Stimulated activated naive CD8-positive, alpha-beta T cell treated with anti-CD3 and anti-CD28 coated beads, Interleukin-15, amount 100 ng/mL, for 72 hours (primary cell): ENCODE measurements at regions not wholly inside any gene's neighbourhood (a gene's known extent, or its start where the extent isn't known, plus 50 kb on each side); places are given as distances from the start of the nearest gene placed in this dataset.

Experiments
- ATAC-seq: fragments of 150-1000 bp; cut with Tn5 transposase; 2 replicates; pipeline ENCODE4 v1.10.0; 2021; ENCODE audit warnings: mild to moderate bottlenecking, moderate library complexity
- DNase-seq, 2 donors: peaks; one replicate each; pipeline ENCODE4 v3.0.0; 2021 to 2022
- H3K27ac Mint-ChIP-seq, 2 donors: one replicate each; pipeline ENCODE4 v1.8.0; 2022; ENCODE audit warnings: mild to moderate bottlenecking in 2 of 2, mixed read lengths in 2 of 2, moderate library complexity in 2 of 2
- H3K27me3 Mint-ChIP-seq: one replicate; pipeline ENCODE4 v1.8.0; 2022; ENCODE audit warnings: mixed read lengths
- H3K4me1 Mint-ChIP-seq: one replicate; pipeline ENCODE4 v1.8.0; 2022; ENCODE audit warnings: mild to moderate bottlenecking, mixed read lengths
- H3K4me3 Mint-ChIP-seq, 2 donors: one replicate each; pipeline ENCODE4 v1.8.0; 2022; ENCODE audit warnings: mild to moderate bottlenecking in 2 of 2, mixed read lengths in 2 of 2, moderate library complexity in 1 of 2
- H3K9me3 Mint-ChIP-seq, 2 donors: one replicate each; pipeline ENCODE4 v1.8.0; 2022; ENCODE audit warnings: mixed read lengths in 2 of 2

- peaks cover 25% of the 10 kb centered on the region for H3K4me1 Mint-ChIP-seq
- no peak overlapping the region for H3K27ac Mint-ChIP-seq
- peaks cover 6 to 15% of the 10 kb centered on the region in 2 donors for H3K9me3 Mint-ChIP-seq
- H3K27me3 Mint-ChIP-seq, result peaks cover 8% of the 10 kb centered on the region
- ATAC-seq (no peak), DNase-seq (no peak)
- H3K4me3 Mint-ChIP-seq, result no peak overlapping the region
Measured at GRCh38 chr13:33531484-33531883, 245.9 kb upstream of the STARD13 start.

DNA sequence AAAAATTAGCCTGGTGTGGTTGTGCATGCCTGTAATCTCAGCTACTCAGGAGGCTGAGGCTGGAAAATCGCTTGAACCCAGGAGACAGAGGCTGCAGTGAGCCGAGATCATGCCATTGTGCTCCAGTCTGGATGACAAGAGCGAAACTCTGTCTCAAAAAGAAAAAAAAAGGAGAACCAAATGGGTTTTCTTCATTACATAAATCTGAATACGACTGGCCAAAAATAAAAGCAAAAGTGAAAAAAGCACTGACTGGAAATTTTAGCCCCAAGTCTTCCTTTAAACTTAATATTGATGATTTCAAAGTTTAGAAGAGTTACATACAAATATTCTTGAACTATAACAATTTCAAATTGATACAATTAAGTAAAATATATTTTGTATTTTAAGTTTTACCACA lies 249.5 kb upstream of the STARD13 start:
- DNase-seq (no peak), ATAC-seq (no peak)
- Mint-ChIP-seq H3K9me3 (peaks cover 6 to 15% of the 10 kb centered on the region in 2 donors), H3K27ac (peak overlapping the region in 1 of 2 donors; percentile 88), H3K4me1 (peaks cover 33% of the 10 kb centered on the region), H3K4me3 (peak overlapping the region; percentile 35 to 61), H3K27me3 (peaks cover 5% of the 10 kb centered on the region)

GRCh38 chr13:33536601-33537000 lies 251.0 kb upstream of the STARD13 start:
- peak overlapping the region in 1 of 2 donors; percentile 50 for H3K27ac Mint-ChIP-seq

DNA sequence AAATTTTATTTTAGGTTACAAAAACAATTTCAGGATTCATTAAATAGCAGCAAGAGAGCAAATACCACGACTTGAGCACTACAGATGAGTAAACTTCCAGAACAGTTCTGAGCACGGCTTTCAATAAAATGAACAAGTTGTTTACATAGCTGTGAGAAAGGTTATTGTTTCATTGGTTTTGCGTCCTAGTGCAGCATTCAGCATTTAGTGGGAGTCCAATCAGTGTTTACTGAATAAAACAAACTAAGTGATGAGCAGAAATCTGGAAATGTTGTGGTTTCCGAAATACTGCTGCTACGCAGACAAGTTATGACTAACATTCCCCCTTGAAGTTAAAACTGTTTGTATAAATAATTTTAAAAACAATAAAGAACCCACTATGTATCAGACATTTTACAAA lies 251.5 kb upstream of the STARD13 start:
- ATAC-seq, result peak; percentile 65
- no peak overlapping the region for H3K27ac Mint-ChIP-seq
- no peak for DNase-seq
- H3K27me3 Mint-ChIP-seq, result no peaks in the 10 kb centered on the region
- H3K9me3 Mint-ChIP-seq, result peaks cover 0 to 2% of the 10 kb centered on the region in 2 donors
- peak overlapping the region in 1 of 2 donors; percentile 39 for H3K4me3 Mint-ChIP-seq
- peaks cover 43% of the 10 kb centered on the region for H3K4me1 Mint-ChIP-seq

More at GRCh38 chr13:33536601-33537000, 251.0 kb upstream of the STARD13 start:
- peaks cover 0 to 6% of the 10 kb centered on the region in 2 donors for H3K9me3 Mint-ChIP-seq
- DNase-seq, result no peak
- no peak for ATAC-seq
- H3K4me3 Mint-ChIP-seq, result peak overlapping the region in 1 of 2 donors; percentile 52
- H3K27me3 Mint-ChIP-seq, result no peaks in the 10 kb centered on the region
- H3K4me1 Mint-ChIP-seq, result peaks cover 43% of the 10 kb centered on the region

GRCh38 chr13:33537676-33538075 lies 252.1 kb upstream of the STARD13 start:
- ATAC-seq, result no peak
- Mint-ChIP-seq H3K27me3 (no peaks in the 10 kb centered on the region), H3K4me3 (peak overlapping the region in 1 of 2 donors; percentile 30), H3K4me1 (peaks cover 43% of the 10 kb centered on the region), H3K27ac (peak overlapping the region in 1 of 2 donors; percentile 90), H3K9me3 (no peaks in the 10 kb centered on the region)
- DNase-seq, result no peak

- Mint-ChIP-seq H3K4me1 (peaks cover 45% of the 10 kb centered on the region), H3K27ac (peak overlapping the region; percentile 98 to 99), H3K4me3 (peak overlapping the region; percentile 84 to 85), H3K27me3 (no peaks in the 10 kb centered on the region), H3K9me3 (no peaks in the 10 kb centered on the region)
- DNase-seq (no peak), ATAC-seq (no peak)
Measured at GRCh38 chr13:33541456-33541855, 255.9 kb upstream of the STARD13 start.

GRCh38 chr13:33541962-33542308 lies 256.4 kb upstream of the STARD13 start:
- Mint-ChIP-seq H3K9me3 (no peaks in the 10 kb centered on the region), H3K4me1 (peaks cover 45% of the 10 kb centered on the region)
- no peak for DNase-seq

GRCh38 chr13:33542309-33543088 lies 256.9 kb upstream of the STARD13 start:
- Mint-ChIP-seq H3K4me1 (peaks cover 50% of the 10 kb centered on the region), H3K9me3 (no peaks in the 10 kb centered on the region), H3K27me3 (no peaks in the 10 kb centered on the region), H3K4me3 (peak overlapping the region; percentile 84 to 85), H3K27ac (peak overlapping the region; percentile 98 to 99)
- peak; percentile 98 to 99 for DNase-seq
- peak; percentile 93 for ATAC-seq

More at GRCh38 chr13:33541962-33542308, 256.4 kb upstream of the STARD13 start:
- Mint-ChIP-seq H3K4me3 (peak overlapping the region; percentile 84 to 85), H3K27me3 (no peaks in the 10 kb centered on the region), H3K27ac (peak overlapping the region; percentile 98 to 99)
- no peak for ATAC-seq

GRCh38 chr13:33543089-33543459 lies 257.5 kb upstream of the STARD13 start:
- DNase-seq (no peak), ATAC-seq (no peak)
- peaks cover 47% of the 10 kb centered on the region for H3K4me1 Mint-ChIP-seq
- H3K27me3 Mint-ChIP-seq, result no peaks in the 10 kb centered on the region
- peak overlapping the region; percentile 78 to 85 for H3K4me3 Mint-ChIP-seq
- H3K9me3 Mint-ChIP-seq, result no peaks in the 10 kb centered on the region
- peak overlapping the region; percentile 98 to 99 for H3K27ac Mint-ChIP-seq

DNA sequence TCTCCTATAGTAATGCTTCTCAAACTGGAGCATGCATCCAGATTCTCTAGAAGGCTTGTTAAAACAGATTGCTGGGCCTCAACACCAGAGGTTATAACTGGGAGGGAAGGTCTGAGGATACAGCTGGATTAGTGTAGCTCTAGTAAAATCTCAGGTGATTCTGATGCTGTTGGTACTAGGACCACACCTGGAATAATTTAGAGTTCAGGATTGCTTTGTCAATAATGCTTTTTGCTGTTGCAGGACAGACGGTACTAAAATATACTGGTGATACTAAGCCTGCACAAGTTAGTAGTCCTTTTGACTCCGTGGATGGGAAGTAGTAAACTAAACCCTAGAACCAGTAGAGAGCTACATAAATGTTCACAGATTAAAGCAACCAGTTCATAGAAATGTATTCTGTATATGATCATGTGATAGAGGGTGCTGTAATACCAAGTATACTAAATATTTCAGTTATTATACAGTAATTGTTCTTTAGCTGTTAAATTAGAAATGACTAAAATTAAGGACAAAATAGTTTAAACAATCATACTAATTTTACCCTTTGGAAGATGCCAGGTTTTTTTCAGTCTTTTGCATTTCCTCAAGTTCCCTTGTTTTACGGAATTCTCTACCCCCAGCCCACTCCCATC lies 258.2 kb upstream of the STARD13 start:
- DNase-seq (no peak), ATAC-seq (no peak)
- H3K9me3 Mint-ChIP-seq, result no peaks in the 10 kb centered on the region
- peaks cover 48% of the 10 kb centered on the region for H3K4me1 Mint-ChIP-seq
- peak overlapping the region; percentile 78 to 85 for H3K4me3 Mint-ChIP-seq
- peak overlapping the region; percentile 98 to 99 for H3K27ac Mint-ChIP-seq
- no peaks in the 10 kb centered on the region for H3K27me3 Mint-ChIP-seq

DNA sequence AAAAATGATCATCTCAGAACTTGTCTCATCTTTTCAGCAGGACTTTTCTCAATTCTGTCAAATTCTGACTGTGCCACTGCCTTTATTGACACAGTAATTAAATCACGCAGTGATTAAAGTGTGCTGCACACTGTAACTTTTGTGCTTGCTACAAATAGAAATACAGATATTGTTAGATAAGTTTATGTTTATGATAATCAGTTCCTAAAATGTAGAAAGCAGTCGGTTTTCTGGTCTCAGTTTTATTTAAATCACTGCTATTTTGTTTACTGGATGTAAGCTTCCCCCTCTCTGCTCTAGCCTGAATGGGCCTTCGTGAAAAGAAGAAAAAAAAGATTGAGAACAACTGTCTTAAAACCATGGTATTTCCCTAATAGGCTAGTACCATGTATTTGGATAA lies 258.8 kb upstream of the STARD13 start:
- Mint-ChIP-seq H3K27ac (peak overlapping the region in 1 of 2 donors; percentile 25), H3K27me3 (no peaks in the 10 kb centered on the region), H3K4me1 (peaks cover 48% of the 10 kb centered on the region), H3K4me3 (peak overlapping the region in 1 of 2 donors; percentile 12), H3K9me3 (no peaks in the 10 kb centered on the region)
- no peak for ATAC-seq
- no peak for DNase-seq

DNA sequence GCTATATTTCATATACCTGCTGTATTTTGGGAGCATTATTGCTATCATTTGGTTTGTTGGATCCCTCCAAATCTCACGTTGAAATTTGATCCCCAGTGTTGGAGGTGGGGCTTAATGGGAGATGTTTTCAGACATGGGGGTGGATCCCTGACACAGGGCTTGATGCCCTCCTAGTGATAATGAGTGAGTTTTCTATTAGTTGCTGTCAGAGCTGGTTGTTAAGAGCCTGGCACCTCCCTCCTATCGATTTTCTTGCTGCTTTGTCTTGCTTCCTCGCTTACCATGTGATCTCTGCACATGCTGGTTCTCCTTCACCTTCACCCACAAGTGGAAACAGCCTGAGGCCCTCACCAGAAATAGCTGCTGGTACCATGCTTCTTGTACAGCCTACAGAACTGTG lies 259.9 kb upstream of the STARD13 start:
- Mint-ChIP-seq H3K4me1 (peaks cover 42% of the 10 kb centered on the region), H3K4me3 (no peak overlapping the region), H3K27me3 (no peaks in the 10 kb centered on the region), H3K9me3 (peaks cover 0 to 1% of the 10 kb centered on the region in 2 donors), H3K27ac (peak overlapping the region in 1 of 2 donors; percentile 93)
- ATAC-seq (no peak), DNase-seq (no peak)

DNA sequence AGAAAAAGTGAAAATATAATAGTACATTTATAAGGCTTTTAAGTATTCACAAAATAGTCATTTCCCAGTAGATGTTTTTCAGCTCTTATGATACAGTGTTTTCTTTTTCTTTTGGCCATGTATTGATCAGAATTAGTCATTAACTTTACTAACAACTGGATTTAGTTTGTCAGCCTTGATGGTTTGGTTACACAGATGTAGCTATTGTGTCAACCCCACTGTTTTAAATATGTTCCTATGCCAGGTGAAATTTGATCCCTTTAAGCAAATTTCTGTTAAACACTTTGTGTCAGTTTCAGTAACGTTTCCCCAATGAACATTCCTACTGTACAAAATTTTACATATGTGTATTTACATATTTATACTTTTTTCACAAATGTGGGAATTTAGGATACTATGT lies 261.5 kb upstream of the STARD13 start:
- Mint-ChIP-seq H3K9me3 (peaks cover 0 to 5% of the 10 kb centered on the region in 2 donors), H3K4me3 (no peak overlapping the region), H3K27me3 (no peaks in the 10 kb centered on the region), H3K27ac (no peak overlapping the region), H3K4me1 (peaks cover 33% of the 10 kb centered on the region)
- no peak for ATAC-seq
- no peak for DNase-seq

DNA sequence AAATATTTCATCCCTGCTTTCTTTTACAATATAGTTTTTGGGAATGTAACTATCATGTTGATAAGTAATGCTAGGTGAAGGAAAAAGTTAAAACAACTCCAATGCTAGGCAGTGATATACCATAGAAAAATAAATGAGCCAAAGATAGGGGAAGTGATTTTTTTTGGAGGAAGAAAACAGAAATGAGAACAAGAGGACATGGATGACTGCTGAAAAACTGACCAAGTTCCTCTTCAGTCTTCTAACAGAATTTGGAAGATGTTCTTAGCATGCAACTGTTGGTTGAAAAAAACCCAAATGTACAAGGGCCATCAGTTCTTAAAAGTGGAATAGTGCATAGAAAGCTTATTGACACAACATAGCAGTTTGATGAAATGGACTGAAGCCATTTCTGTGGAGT lies 262.5 kb upstream of the STARD13 start:
- Mint-ChIP-seq H3K4me1 (peaks cover 37% of the 10 kb centered on the region), H3K4me3 (no peak overlapping the region), H3K27me3 (no peaks in the 10 kb centered on the region), H3K27ac (no peak overlapping the region), H3K9me3 (peaks cover 0 to 5% of the 10 kb centered on the region in 2 donors)
- ATAC-seq (no peak), DNase-seq (no peak)

- no peak overlapping the region for H3K27ac Mint-ChIP-seq
- H3K4me3 Mint-ChIP-seq, result no peak overlapping the region
- peaks cover 0 to 5% of the 10 kb centered on the region in 2 donors for H3K9me3 Mint-ChIP-seq
- no peak for ATAC-seq
- peaks cover 27% of the 10 kb centered on the region for H3K4me1 Mint-ChIP-seq
- H3K27me3 Mint-ChIP-seq, result no peaks in the 10 kb centered on the region
- no peak for DNase-seq
Measured at GRCh38 chr13:33550276-33550675, 264.7 kb upstream of the STARD13 start.

DNA sequence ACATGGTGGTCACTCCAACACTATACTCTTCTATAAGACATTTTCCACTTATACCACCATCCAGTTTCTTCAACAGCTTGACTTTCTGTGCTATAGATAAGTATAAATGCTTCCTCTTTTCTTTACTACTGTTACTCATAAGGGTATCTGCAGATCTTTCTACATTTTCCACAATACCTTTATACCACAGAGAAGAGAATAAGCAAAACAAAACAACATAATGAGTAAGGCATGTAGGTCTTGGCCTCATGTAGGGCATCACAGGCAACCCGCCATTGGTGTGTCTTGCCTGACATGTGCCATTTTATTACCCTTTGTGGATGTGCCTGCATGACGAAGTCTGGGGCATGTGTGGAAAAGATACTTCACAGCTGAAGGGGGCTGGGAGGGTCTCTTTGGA lies 265.3 kb upstream of the STARD13 start:
- no peak overlapping the region for H3K4me3 Mint-ChIP-seq

More for the DNA sequence above, 265.3 kb upstream of the STARD13 start:
- Mint-ChIP-seq H3K27me3 (no peaks in the 10 kb centered on the region), H3K9me3 (peaks cover 0 to 5% of the 10 kb centered on the region in 2 donors), H3K27ac (no peak overlapping the region), H3K4me1 (peaks cover 21% of the 10 kb centered on the region)
- ATAC-seq, result peak; percentile 31
- DNase-seq, result no peak
